NCI-H748 (cell line): ENCODE measurements at regions not wholly inside any gene's neighbourhood (a gene's known extent, or its start where the extent isn't known, plus 50 kb on each side); places are given as distances from the start of the nearest gene placed in this dataset.
"Not testable (repeated sequence)": the region's sequence is repeated elsewhere in the genome, so short reads cannot be mapped to it uniquely, and the experiment has no call there.

ENCODE experiments used
- DNase-seq: peaks from one replicate; lab custom pipeline; 2025; ENCODE audit not compliant: unreplicated experiment; lab: John Stamatoyannopoulos, UW

- no peak for DNase-seq
Observed at GRCh38 chr3:147333098-147333497, 73.2 kb downstream of the ZIC4 start.

- DNase-seq = no peak
Observed at GRCh38 chr3:147328711-147329110, 77.6 kb downstream of the ZIC4 start.

- no peak for DNase-seq
Observed at GRCh38 chr3:147324356-147324755, 82.0 kb downstream of the ZIC4 start.

GRCh38 chr3:147318900-147319299 is 87.4 kb downstream of the ZIC4 start:
- DNase-seq = no peak

- DNase-seq = not testable (repeated sequence)
Observed at GRCh38 chr3:147317080-147317479, 89.3 kb downstream of the ZIC4 start.

GRCh38 chr3:147313513-147313912 is 92.8 kb downstream of the ZIC4 start:
- no peak for DNase-seq

- DNase-seq = no peak
Observed at GRCh38 chr3:147312786-147313280, 93.5 kb downstream of the ZIC4 start.

- no peak for DNase-seq
Observed at GRCh38 chr3:147311716-147312115, 94.6 kb downstream of the ZIC4 start.

GRCh38 chr3:147305533-147306250 is 100.7 kb downstream of the ZIC4 start:
- DNase-seq = no peak

- DNase-seq = no peak
Observed at GRCh38 chr3:147304756-147305155, 101.6 kb downstream of the ZIC4 start.

GRCh38 chr3:147301781-147302180 is 104.6 kb downstream of the ZIC4 start:
- DNase-seq = no peak

- DNase-seq = no peak
Observed at GRCh38 chr3:147299656-147300055, 106.7 kb downstream of the ZIC4 start.

GRCh38 chr3:147298511-147298982 is 107.8 kb downstream of the ZIC4 start:
- DNase-seq = peak; percentile 55

- no peak for DNase-seq
Observed at GRCh38 chr3:147297761-147298350, 108.5 kb downstream of the ZIC4 start.

GRCh38 chr3:147287370-147287769 is 119.0 kb downstream of the ZIC4 start:
- not testable (repeated sequence) for DNase-seq

- DNase-seq = no peak
Observed at GRCh38 chr3:147269907-147270306, 136.4 kb downstream of the ZIC4 start.

GRCh38 chr3:147267434-147267833 is 138.9 kb downstream of the ZIC4 start:
- DNase-seq = no peak

GRCh38 chr3:147257944-147258343 is 148.4 kb downstream of the ZIC4 start:
- DNase-seq = no peak

- DNase-seq = no peak
Observed at GRCh38 chr3:147256739-147257138, 149.6 kb downstream of the ZIC4 start.

- no peak for DNase-seq
Observed at GRCh38 chr3:147246906-147247305, 159.4 kb downstream of the ZIC4 start.

GRCh38 chr3:147245638-147246037 is 160.7 kb downstream of the ZIC4 start:
- DNase-seq = not testable (repeated sequence)

GRCh38 chr3:147245022-147245421 is 161.3 kb downstream of the ZIC4 start:
- not testable (repeated sequence) for DNase-seq
